Astrocyte (in vitro differentiated cells and primary cell): ENCODE measurements at regions not wholly inside any gene's neighbourhood (a gene's known extent, or its start where the extent isn't known, plus 50 kb on each side); places are given as distances from the start of the nearest gene placed in this dataset.

Experiments used
- DNase-seq: peaks from one replicate; pipeline ENCODE4 v3.0.0-alpha.2; 2010; ENCODE audit warnings: low read depth
- FAIRE-seq: peaks from 2 replicates; lab custom pipeline; 2011; peaks lifted over from hg19 to GRCh38; lab: Jason Lieb, UNC
- H2AFZ ChIP-seq: 2 replicates; pipeline ENCODE4 v1.6.0; 2012; ENCODE audit warnings: low read depth, low read length, inconsistent platforms
- H3K27ac ChIP-seq: 2 replicates; pipeline ENCODE4 v1.5.1; 2011; ENCODE audit warnings: low read depth, low read length, inconsistent platforms
- H3K27me3 ChIP-seq: 2 replicates; pipeline ENCODE4 v1.6.0; 2011; ENCODE audit warnings: low read length, inconsistent platforms; ENCODE audit not compliant: insufficient read depth
- H3K36me3 ChIP-seq: 2 replicates; pipeline ENCODE4 v1.5.1; 2011; ENCODE audit warnings: low read length, inconsistent platforms; ENCODE audit not compliant: insufficient read depth
- H3K4me1 ChIP-seq: 2 replicates; pipeline ENCODE4 v1.5.1; 2011; ENCODE audit warnings: low read length, inconsistent platforms; ENCODE audit not compliant: insufficient read depth
- H3K4me2 ChIP-seq: 2 replicates; pipeline ENCODE4 v1.6.0; 2012; ENCODE audit warnings: low read length, inconsistent platforms
- H3K4me3 ChIP-seq: 2 replicates; pipeline ENCODE4 v1.5.1; 2011; ENCODE audit warnings: low read depth, mild to moderate bottlenecking, low read length, inconsistent platforms; ENCODE audit not compliant: insufficient read depth
- H3K79me2 ChIP-seq: 2 replicates; pipeline ENCODE4 v1.6.0; 2012; ENCODE audit warnings: mild to moderate bottlenecking, low read length, inconsistent platforms; ENCODE audit not compliant: insufficient read depth
- H3K9ac ChIP-seq: 2 replicates; pipeline ENCODE4 v1.6.0; 2012; ENCODE audit warnings: mild to moderate bottlenecking, low read length, inconsistent platforms
- H3K9me3 ChIP-seq: 2 replicates; pipeline ENCODE4 v1.5.1; 2012; ENCODE audit warnings: low read depth, mild to moderate bottlenecking, low read length, inconsistent platforms; ENCODE audit not compliant: insufficient read depth
- H4K20me1 ChIP-seq: 2 replicates; pipeline ENCODE4 v1.6.0; 2012; ENCODE audit warnings: low read length, inconsistent platforms; ENCODE audit not compliant: insufficient read depth
- H3K27ac Mint-ChIP-seq: one replicate; pipeline ENCODE4 v1.8.0; 2021; ENCODE audit warnings: mild to moderate bottlenecking, mixed read lengths; ENCODE audit not compliant: unreplicated experiment
- H3K27me3 Mint-ChIP-seq: one replicate; pipeline ENCODE4 v1.8.0; 2021; ENCODE audit warnings: low read depth, mixed read lengths; ENCODE audit not compliant: unreplicated experiment
- H3K36me3 Mint-ChIP-seq: one replicate; pipeline ENCODE4 v1.8.0; 2021; ENCODE audit warnings: low read depth, mixed read lengths; ENCODE audit not compliant: unreplicated experiment
- H3K4me1 Mint-ChIP-seq: one replicate; pipeline ENCODE4 v1.8.0; 2021; ENCODE audit warnings: low read depth, mixed read lengths; ENCODE audit not compliant: unreplicated experiment
- H3K4me3 Mint-ChIP-seq: one replicate; pipeline ENCODE4 v1.8.0; 2021; ENCODE audit warnings: mild to moderate bottlenecking, moderate library complexity, mixed read lengths; ENCODE audit not compliant: unreplicated experiment
- H3K9me3 Mint-ChIP-seq: one replicate; pipeline ENCODE4 v1.8.0; 2021; ENCODE audit warnings: mild to moderate bottlenecking, mixed read lengths; ENCODE audit not compliant: unreplicated experiment
- EZH2 ChIP-seq: IDR thresholded peaks from 2 replicates; pipeline ENCODE4 v1.6.1; 2012; ENCODE audit warnings: mild to moderate bottlenecking, low read length, inconsistent platforms; ENCODE audit not compliant: insufficient read depth
- TF ChIP-seq, protein P1 (sequence below): IDR thresholded peaks from 2 replicates; pipeline ENCODE4 v1.5.1; 2011; ENCODE audit warnings: low read depth, mild to moderate bottlenecking, inconsistent platforms, low read length, moderate library complexity; ENCODE audit not compliant: insufficient read depth

- Mint-ChIP-seq H3K36me3 (no peaks in the 10 kb centered on the region), H3K27me3 (no peaks in the 10 kb centered on the region), H3K4me1 (peaks cover 12% of the 10 kb centered on the region), H3K27ac (no peak overlapping the region), H3K4me3 (no peak overlapping the region), H3K9me3 (peaks cover 9% of the 10 kb centered on the region)
- H4K20me1 ChIP-seq: no peaks in the 10 kb centered on the region
- H3K4me1 ChIP-seq: peaks cover 6% of the 10 kb centered on the region
- DNase-seq (no peak), FAIRE-seq (no peak)
- no peak overlapping the region for H3K9ac ChIP-seq
- H3K4me2 ChIP-seq: no peak overlapping the region
- no peak overlapping the region for H3K4me3 ChIP-seq
- H3K79me2 ChIP-seq: no peaks in the 10 kb centered on the region
- H3K9me3 ChIP-seq: no peaks in the 10 kb centered on the region
- H3K27ac ChIP-seq: no peak overlapping the region
- TF ChIP-seq, protein P1, sequence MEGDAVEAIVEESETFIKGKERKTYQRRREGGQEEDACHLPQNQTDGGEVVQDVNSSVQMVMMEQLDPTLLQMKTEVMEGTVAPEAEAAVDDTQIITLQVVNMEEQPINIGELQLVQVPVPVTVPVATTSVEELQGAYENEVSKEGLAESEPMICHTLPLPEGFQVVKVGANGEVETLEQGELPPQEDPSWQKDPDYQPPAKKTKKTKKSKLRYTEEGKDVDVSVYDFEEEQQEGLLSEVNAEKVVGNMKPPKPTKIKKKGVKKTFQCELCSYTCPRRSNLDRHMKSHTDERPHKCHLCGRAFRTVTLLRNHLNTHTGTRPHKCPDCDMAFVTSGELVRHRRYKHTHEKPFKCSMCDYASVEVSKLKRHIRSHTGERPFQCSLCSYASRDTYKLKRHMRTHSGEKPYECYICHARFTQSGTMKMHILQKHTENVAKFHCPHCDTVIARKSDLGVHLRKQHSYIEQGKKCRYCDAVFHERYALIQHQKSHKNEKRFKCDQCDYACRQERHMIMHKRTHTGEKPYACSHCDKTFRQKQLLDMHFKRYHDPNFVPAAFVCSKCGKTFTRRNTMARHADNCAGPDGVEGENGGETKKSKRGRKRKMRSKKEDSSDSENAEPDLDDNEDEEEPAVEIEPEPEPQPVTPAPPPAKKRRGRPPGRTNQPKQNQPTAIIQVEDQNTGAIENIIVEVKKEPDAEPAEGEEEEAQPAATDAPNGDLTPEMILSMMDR: no peak
- no peaks in the 10 kb centered on the region for H3K27me3 ChIP-seq
- no peaks in the 10 kb centered on the region for H3K36me3 ChIP-seq
- no peak overlapping the region for H2AFZ ChIP-seq
Observed at GRCh38 chr2:12333293-12333692, 383.4 kb upstream of the TRIB2 start.

DNA sequence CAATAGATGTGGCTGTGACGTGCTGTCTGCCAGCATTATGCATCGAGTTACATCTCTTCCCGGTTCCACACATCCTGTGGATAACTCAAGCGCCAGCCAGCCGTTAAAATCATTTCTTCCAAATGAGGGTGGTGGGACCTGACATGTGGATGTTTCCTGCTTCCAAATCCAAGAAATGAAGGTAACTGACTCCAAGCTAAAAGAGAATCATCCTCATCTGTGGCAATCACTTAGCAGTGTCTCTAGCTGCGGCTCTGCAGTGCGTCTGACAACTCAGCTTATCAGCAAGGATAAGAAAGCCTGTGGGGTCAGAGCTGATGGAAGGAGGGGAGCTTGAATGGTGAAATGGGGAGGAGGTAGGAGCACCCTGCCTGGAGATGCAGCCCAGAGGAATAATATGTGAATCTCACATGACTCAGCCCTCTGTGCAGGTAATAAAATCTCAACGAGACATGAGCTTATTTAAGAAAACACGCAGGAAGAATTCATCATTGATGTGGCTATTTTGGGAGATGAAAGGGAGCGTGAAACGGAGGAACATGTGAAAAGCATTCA, 382.2 kb upstream of the TRIB2 start:
- TF ChIP-seq EZH2: no peak
- TF ChIP-seq, protein P1: no peak
- no peak overlapping the region for H2AFZ ChIP-seq
- no peak overlapping the region for H3K4me2 ChIP-seq
- H3K27me3 ChIP-seq: no peaks in the 10 kb centered on the region
- Mint-ChIP-seq H3K36me3 (no peaks in the 10 kb centered on the region), H3K4me1 (peaks cover 12% of the 10 kb centered on the region), H3K4me3 (no peak overlapping the region), H3K27ac (no peak overlapping the region), H3K27me3 (no peaks in the 10 kb centered on the region), H3K9me3 (peaks cover 5% of the 10 kb centered on the region)
- no peak overlapping the region for H3K4me3 ChIP-seq
- H3K9ac ChIP-seq: no peak overlapping the region
- no peaks in the 10 kb centered on the region for H3K79me2 ChIP-seq
- H3K9me3 ChIP-seq: no peaks in the 10 kb centered on the region
- no peak for DNase-seq
- no peaks in the 10 kb centered on the region for H3K36me3 ChIP-seq
- peaks cover 6% of the 10 kb centered on the region for H3K4me1 ChIP-seq
- H4K20me1 ChIP-seq: no peaks in the 10 kb centered on the region
- FAIRE-seq: no peak
- H3K27ac ChIP-seq: no peak overlapping the region

- Mint-ChIP-seq H3K4me3 (no peak overlapping the region), H3K4me1 (peaks cover 12% of the 10 kb centered on the region), H3K9me3 (no peaks in the 10 kb centered on the region), H3K27me3 (no peaks in the 10 kb centered on the region), H3K36me3 (no peaks in the 10 kb centered on the region), H3K27ac (no peak overlapping the region)
- H3K9ac ChIP-seq: no peak overlapping the region
- H2AFZ ChIP-seq: no peak overlapping the region
- H3K27me3 ChIP-seq: no peaks in the 10 kb centered on the region
- H3K9me3 ChIP-seq: no peaks in the 10 kb centered on the region
- no peak for TF ChIP-seq EZH2
- TF ChIP-seq, protein P1: no peak
- H3K36me3 ChIP-seq: no peaks in the 10 kb centered on the region
- H4K20me1 ChIP-seq: no peaks in the 10 kb centered on the region
- H3K4me2 ChIP-seq: no peak overlapping the region
- peaks cover 6% of the 10 kb centered on the region for H3K4me1 ChIP-seq
- DNase-seq: no peak
- FAIRE-seq: no peak
- no peak overlapping the region for H3K27ac ChIP-seq
- no peak overlapping the region for H3K4me3 ChIP-seq
- H3K79me2 ChIP-seq: no peaks in the 10 kb centered on the region
Observed at GRCh38 chr2:12335131-12335530, 381.6 kb upstream of the TRIB2 start.
